ENCODE measurements at regions not wholly inside any gene's neighbourhood (a gene's known extent, or its start where the extent isn't known, plus 50 kb on each side); places are given as distances from the start of the nearest gene placed in this dataset.

DNA sequence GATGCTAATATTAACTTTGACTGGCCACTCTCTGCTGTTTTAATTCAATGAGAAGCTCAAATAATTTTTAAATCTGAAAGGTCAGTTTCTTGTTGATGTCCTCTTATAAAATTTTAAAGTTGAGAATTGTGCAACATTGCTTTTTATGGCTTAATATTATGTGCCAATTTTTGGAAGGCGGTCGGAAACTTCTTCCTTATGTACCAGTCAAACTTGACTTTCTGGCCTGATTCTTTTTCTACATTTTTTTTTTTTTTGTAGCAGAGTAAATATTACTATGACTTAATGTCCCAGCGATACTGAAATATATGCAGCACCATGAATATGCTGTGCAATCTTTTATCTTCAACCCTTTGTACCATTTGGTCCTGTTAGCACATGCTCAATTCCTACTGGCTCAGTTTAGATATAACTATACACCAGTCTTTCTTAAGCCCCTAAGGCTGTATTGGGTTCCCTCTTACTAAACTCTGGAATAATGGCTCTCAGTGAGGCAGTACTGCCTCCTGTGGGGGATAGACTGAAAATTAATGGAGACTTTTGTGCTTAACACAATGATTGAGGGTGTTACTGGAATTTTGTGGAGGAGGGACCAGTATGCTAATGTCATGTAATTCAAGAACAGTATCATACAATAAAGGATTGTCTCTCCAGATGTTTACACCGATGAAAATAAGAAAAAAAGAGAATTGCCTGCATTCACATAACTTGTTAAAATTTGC, 156.4 kb upstream of the SYNCRIP start:
- TF ChIP-seq, protein P1, sequence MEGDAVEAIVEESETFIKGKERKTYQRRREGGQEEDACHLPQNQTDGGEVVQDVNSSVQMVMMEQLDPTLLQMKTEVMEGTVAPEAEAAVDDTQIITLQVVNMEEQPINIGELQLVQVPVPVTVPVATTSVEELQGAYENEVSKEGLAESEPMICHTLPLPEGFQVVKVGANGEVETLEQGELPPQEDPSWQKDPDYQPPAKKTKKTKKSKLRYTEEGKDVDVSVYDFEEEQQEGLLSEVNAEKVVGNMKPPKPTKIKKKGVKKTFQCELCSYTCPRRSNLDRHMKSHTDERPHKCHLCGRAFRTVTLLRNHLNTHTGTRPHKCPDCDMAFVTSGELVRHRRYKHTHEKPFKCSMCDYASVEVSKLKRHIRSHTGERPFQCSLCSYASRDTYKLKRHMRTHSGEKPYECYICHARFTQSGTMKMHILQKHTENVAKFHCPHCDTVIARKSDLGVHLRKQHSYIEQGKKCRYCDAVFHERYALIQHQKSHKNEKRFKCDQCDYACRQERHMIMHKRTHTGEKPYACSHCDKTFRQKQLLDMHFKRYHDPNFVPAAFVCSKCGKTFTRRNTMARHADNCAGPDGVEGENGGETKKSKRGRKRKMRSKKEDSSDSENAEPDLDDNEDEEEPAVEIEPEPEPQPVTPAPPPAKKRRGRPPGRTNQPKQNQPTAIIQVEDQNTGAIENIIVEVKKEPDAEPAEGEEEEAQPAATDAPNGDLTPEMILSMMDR (conservative IDR thresholded peaks at IDR 0.05; ENCODE audit: low read length), result no peak
- no peak for TF ChIP-seq EZH2phosphoT487 (IDR thresholded peaks at IDR 0.05; ENCODE audit: borderline replicate concordance, low read depth, low read length)

All from OCI-LY7 (cell line).